HEK293 (cell line): ENCODE measurements at regions not wholly inside any gene's neighbourhood (a gene's known extent, or its start where the extent isn't known, plus 50 kb on each side); places are given as distances from the start of the nearest gene placed in this dataset.
A peak's percentile ranks its signal among the peaks of the same experiment; 100 is the strongest.

ENCODE experiments used
- BCL11A ChIP-seq: fragments of 450-650 bp; formaldehyde crosslinking; IDR thresholded peaks from 2 replicates; pipeline ENCODE4 v1.5.1; 2016; ENCODE audit warnings: low read depth, missing biosample characterization, missing genetic modification characterization
- OVOL3 ChIP-seq: fragments of 450-650 bp; formaldehyde crosslinking; IDR thresholded peaks from 2 replicates; pipeline ENCODE4 v1.5.1; 2016; ENCODE audit warnings: missing biosample characterization, missing genetic modification characterization
- ZBTB1 ChIP-seq: fragments of 450-650 bp; formaldehyde crosslinking; IDR thresholded peaks from 2 replicates; pipeline ENCODE4 v1.5.1; 2016; ENCODE audit warnings: missing biosample characterization, missing genetic modification characterization
- ZBTB20 ChIP-seq: fragments of 450-650 bp; formaldehyde crosslinking; IDR thresholded peaks from 2 replicates; pipeline ENCODE4 v1.5.1; 2016; ENCODE audit warnings: missing biosample characterization, missing genetic modification characterization
- ZBTB21 ChIP-seq: fragments of 450-650 bp; formaldehyde crosslinking; IDR thresholded peaks from 2 replicates; pipeline ENCODE4 v1.5.1; 2017; ENCODE audit warnings: missing biosample characterization, missing genetic modification characterization
- ZIC2 ChIP-seq: fragments of 450-650 bp; formaldehyde crosslinking; IDR thresholded peaks from 2 replicates; pipeline ENCODE4 v1.5.1; 2016; ENCODE audit warnings: missing biosample characterization, missing genetic modification characterization
- ZNF133 ChIP-seq: fragments of 450-650 bp; formaldehyde crosslinking; IDR thresholded peaks from 2 replicates; pipeline ENCODE4 v1.5.1; 2016; ENCODE audit warnings: missing biosample characterization, missing genetic modification characterization
- ZNF138 ChIP-seq: fragments of 450-650 bp; formaldehyde crosslinking; IDR thresholded peaks from 2 replicates; pipeline ENCODE4 v1.5.1; 2016; ENCODE audit warnings: missing biosample characterization, missing genetic modification characterization, borderline replicate concordance
- ZNF202 ChIP-seq: fragments of 450-650 bp; formaldehyde crosslinking; IDR thresholded peaks from 2 replicates; pipeline ENCODE4 v1.5.1; 2016; ENCODE audit warnings: missing biosample characterization, missing genetic modification characterization, borderline replicate concordance
- ZNF292 ChIP-seq: fragments of 450-650 bp; formaldehyde crosslinking; IDR thresholded peaks from 2 replicates; pipeline ENCODE4 v1.5.1; 2016; ENCODE audit warnings: low read depth, missing biosample characterization, missing genetic modification characterization, borderline replicate concordance
- ZNF366 ChIP-seq: fragments of 450-650 bp; formaldehyde crosslinking; conservative IDR thresholded peaks from 2 replicates; pipeline ENCODE4 v1.5.1; 2016; ENCODE audit warnings: missing biosample characterization, missing genetic modification characterization
- ZNF37A ChIP-seq: fragments of 450-650 bp; IDR thresholded peaks from 2 replicates; pipeline ENCODE4 v1.5.1; 2018; ENCODE audit warnings: missing biosample characterization, missing genetic modification characterization
- ZNF555 ChIP-seq: fragments of 450-650 bp; formaldehyde crosslinking; conservative IDR thresholded peaks from 2 replicates; pipeline ENCODE4 v1.5.1; 2017; ENCODE audit warnings: missing biosample characterization, mild to moderate bottlenecking, missing genetic modification characterization, inconsistent platforms
- ZNF623 ChIP-seq: fragments of 450-650 bp; formaldehyde crosslinking; IDR thresholded peaks from 2 replicates; pipeline ENCODE4 v1.5.1; 2016; ENCODE audit warnings: missing biosample characterization, missing genetic modification characterization
- ZNF629 ChIP-seq: fragments of 450-650 bp; formaldehyde crosslinking; IDR thresholded peaks from 2 replicates; pipeline ENCODE4 v1.5.1; 2017; ENCODE audit warnings: missing biosample characterization, missing genetic modification characterization
- ZNF658 ChIP-seq: fragments of 450-650 bp; formaldehyde crosslinking; IDR thresholded peaks from 2 replicates; pipeline ENCODE4; 2016; ENCODE audit warnings: missing biosample characterization, missing genetic modification characterization
- ZNF830 ChIP-seq: fragments of 450-650 bp; IDR thresholded peaks from 2 replicates; pipeline ENCODE4 v1.5.0; 2018; ENCODE audit warnings: missing biosample characterization, missing genetic modification characterization, low read depth, mild to moderate bottlenecking, moderate library complexity
- ZXDB ChIP-seq: fragments of 450-650 bp; formaldehyde crosslinking; IDR thresholded peaks from 2 replicates; pipeline ENCODE4 v1.5.1; 2016; ENCODE audit warnings: missing biosample characterization, missing genetic modification characterization
- TF ChIP-seq, protein P1 (sequence below): fragments of 450-650 bp; formaldehyde crosslinking; IDR thresholded peaks from 2 replicates; pipeline ENCODE4 v1.5.1; 2016; ENCODE audit warnings: missing biosample characterization, missing genetic modification characterization, low read depth
- TF ChIP-seq, protein P2 (sequence below): fragments of 450-650 bp; IDR thresholded peaks from 2 replicates; pipeline ENCODE4 v1.5.1; 2018; ENCODE audit warnings: missing biosample characterization, missing genetic modification characterization
- TF ChIP-seq, protein P3 (sequence below): fragments of 450-650 bp; formaldehyde crosslinking; IDR thresholded peaks from 2 replicates; pipeline ENCODE4 v1.5.1; 2017; ENCODE audit warnings: missing biosample characterization, missing genetic modification characterization
- TF ChIP-seq, protein P4 (sequence below): fragments of 450-650 bp; formaldehyde crosslinking; IDR thresholded peaks from 2 replicates; pipeline ENCODE4 v1.5.1; 2016; ENCODE audit warnings: missing biosample characterization, missing genetic modification characterization, borderline replicate concordance

DNA sequence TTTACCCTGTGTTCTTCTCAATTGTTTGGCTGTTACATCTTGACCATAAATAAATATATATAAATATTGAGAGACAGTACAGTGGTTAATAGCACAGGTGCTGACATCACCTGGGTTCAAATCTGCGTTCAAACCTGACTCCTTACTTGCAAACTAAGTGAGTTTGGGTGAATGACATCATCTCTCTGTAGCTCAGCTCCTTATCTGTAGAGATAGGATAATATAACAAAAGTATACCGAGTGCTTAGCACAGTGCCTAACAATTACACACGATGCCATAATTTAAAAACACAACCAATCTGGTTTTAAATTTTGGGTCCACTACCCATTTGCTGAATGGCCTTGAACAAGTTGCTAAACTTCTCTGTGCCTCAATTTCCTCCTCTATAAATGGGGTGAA is 86.6 kb downstream of the RRAGC start (continued):
- TF ChIP-seq ZNF138 (tag by site-specific recombination): no peak
- TF ChIP-seq ZNF292 (tag by site-specific recombination): no peak
- TF ChIP-seq, protein P1, sequence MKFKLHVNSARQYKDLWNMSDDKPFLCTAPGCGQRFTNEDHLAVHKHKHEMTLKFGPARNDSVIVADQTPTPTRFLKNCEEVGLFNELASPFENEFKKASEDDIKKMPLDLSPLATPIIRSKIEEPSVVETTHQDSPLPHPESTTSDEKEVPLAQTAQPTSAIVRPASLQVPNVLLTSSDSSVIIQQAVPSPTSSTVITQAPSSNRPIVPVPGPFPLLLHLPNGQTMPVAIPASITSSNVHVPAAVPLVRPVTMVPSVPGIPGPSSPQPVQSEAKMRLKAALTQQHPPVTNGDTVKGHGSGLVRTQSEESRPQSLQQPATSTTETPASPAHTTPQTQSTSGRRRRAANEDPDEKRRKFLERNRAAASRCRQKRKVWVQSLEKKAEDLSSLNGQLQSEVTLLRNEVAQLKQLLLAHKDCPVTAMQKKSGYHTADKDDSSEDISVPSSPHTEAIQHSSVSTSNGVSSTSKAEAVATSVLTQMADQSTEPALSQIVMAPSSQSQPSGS (tag by site-specific recombination): peak; percentile 84
- peak; percentile 80 for TF ChIP-seq ZNF629 (tag by site-specific recombination)
- no peak for TF ChIP-seq ZNF37A
- TF ChIP-seq ZNF366 (tag by site-specific recombination): 0 out of 2 replicates have a peak, but pooled peaks have one; percentile 54
- TF ChIP-seq ZNF555 (tag by site-specific recombination): no peak
- TF ChIP-seq ZNF202 (tag by site-specific recombination): no peak
- no peak for TF ChIP-seq ZNF830 (tag by site-specific recombination)
- TF ChIP-seq BCL11A (tag by site-specific recombination): no peak
- peak; percentile 63; the same call in 1 of the 2 replicates for TF ChIP-seq ZBTB20 (tag by site-specific recombination)
- TF ChIP-seq ZIC2 (tag by site-specific recombination): no peak
- TF ChIP-seq, protein P2, sequence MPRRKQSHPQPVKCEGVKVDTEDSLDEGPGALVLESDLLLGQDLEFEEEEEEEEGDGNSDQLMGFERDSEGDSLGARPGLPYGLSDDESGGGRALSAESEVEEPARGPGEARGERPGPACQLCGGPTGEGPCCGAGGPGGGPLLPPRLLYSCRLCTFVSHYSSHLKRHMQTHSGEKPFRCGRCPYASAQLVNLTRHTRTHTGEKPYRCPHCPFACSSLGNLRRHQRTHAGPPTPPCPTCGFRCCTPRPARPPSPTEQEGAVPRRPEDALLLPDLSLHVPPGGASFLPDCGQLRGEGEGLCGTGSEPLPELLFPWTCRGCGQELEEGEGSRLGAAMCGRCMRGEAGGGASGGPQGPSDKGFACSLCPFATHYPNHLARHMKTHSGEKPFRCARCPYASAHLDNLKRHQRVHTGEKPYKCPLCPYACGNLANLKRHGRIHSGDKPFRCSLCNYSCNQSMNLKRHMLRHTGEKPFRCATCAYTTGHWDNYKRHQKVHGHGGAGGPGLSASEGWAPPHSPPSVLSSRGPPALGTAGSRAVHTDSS (tag by site-specific recombination): no peak
- 0 out of 2 replicates have a peak, but pooled peaks have one; percentile 13 for TF ChIP-seq ZXDB (tag by site-specific recombination)
- TF ChIP-seq ZBTB1: no peak
- no peak for TF ChIP-seq ZNF623
- TF ChIP-seq, protein P3, sequence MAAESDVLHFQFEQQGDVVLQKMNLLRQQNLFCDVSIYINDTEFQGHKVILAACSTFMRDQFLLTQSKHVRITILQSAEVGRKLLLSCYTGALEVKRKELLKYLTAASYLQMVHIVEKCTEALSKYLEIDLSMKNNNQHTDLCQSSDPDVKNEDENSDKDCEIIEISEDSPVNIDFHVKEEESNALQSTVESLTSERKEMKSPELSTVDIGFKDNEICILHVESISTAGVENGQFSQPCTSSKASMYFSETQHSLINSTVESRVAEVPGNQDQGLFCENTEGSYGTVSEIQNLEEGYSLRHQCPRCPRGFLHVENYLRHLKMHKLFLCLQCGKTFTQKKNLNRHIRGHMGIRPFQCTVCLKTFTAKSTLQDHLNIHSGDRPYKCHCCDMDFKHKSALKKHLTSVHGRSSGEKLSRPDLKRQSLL (tag by site-specific recombination): no peak
- TF ChIP-seq ZNF658: no peak
- TF ChIP-seq, protein P4, sequence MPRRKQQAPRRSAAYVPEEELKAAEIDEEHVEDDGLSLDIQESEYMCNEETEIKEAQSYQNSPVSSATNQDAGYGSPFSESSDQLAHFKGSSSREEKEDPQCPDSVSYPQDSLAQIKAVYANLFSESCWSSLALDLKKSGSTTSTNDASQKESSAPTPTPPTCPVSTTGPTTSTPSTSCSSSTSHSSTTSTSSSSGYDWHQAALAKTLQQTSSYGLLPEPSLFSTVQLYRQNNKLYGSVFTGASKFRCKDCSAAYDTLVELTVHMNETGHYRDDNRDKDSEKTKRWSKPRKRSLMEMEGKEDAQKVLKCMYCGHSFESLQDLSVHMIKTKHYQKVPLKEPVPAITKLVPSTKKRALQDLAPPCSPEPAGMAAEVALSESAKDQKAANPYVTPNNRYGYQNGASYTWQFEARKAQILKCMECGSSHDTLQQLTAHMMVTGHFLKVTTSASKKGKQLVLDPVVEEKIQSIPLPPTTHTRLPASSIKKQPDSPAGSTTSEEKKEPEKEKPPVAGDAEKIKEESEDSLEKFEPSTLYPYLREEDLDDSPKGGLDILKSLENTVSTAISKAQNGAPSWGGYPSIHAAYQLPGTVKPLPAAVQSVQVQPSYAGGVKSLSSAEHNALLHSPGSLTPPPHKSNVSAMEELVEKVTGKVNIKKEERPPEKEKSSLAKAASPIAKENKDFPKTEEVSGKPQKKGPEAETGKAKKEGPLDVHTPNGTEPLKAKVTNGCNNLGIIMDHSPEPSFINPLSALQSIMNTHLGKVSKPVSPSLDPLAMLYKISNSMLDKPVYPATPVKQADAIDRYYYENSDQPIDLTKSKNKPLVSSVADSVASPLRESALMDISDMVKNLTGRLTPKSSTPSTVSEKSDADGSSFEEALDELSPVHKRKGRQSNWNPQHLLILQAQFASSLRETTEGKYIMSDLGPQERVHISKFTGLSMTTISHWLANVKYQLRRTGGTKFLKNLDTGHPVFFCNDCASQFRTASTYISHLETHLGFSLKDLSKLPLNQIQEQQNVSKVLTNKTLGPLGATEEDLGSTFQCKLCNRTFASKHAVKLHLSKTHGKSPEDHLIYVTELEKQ (tag by site-specific recombination): no peak
- no peak for TF ChIP-seq ZNF133 (tag by site-specific recombination)
- no peak for TF ChIP-seq OVOL3 (tag by site-specific recombination)
- TF ChIP-seq ZBTB21 (tag by site-specific recombination): no peak
